DND-41 (cell line): ENCODE measurements at regions not wholly inside any gene's neighbourhood (a gene's known extent, or its start where the extent isn't known, plus 50 kb on each side); places are given as distances from the start of the nearest gene placed in this dataset.

Experiments
- ATAC-seq: fragments of 200-7000 bp; cut with Tn5 transposase; 3 replicates; pipeline ENCODE4 v1.9.1; 2021; ENCODE audit warnings: low read depth; ENCODE audit not compliant: insufficient read depth
- DNase-seq: peaks from one replicate; pipeline ENCODE4 v3.0.0-alpha.2; 2020
- H2AFZ ChIP-seq: 2 replicates; pipeline ENCODE4 v1.6.0; 2012; ENCODE audit warnings: low read depth, low read length
- H3K27ac ChIP-seq: 2 replicates; pipeline ENCODE4 v1.5.1; 2012; ENCODE audit warnings: low read length, inconsistent platforms
- H3K27me3 ChIP-seq: fragments of 200-600 bp; sonication (generic); 2 replicates; pipeline ENCODE4 v1.6.0; 2012; ENCODE audit warnings: low read length, mild to moderate bottlenecking, inconsistent platforms; ENCODE audit not compliant: insufficient read depth, poor library complexity
- H3K36me3 ChIP-seq: 2 replicates; pipeline ENCODE4 v1.5.1; 2012; ENCODE audit warnings: low read length, inconsistent platforms; ENCODE audit not compliant: insufficient read depth
- H3K4me1 ChIP-seq: 2 replicates; pipeline ENCODE4 v1.5.1; 2012; ENCODE audit warnings: mild to moderate bottlenecking, low read length; ENCODE audit not compliant: insufficient read depth
- H3K4me2 ChIP-seq: 2 replicates; pipeline ENCODE4 v1.6.0; 2012; ENCODE audit warnings: mild to moderate bottlenecking, moderate library complexity, low read length, inconsistent platforms; ENCODE audit not compliant: insufficient read depth
- H3K4me3 ChIP-seq, 2 experiments: fragments of 200-600 bp in 1 of 2; shearing (Covaris generic) in 1 of 2; 2 replicates each; pipeline ENCODE4 v1.5.1; 2012 to 2016; ENCODE audit warnings: inconsistent platforms in 2 of 2, low read length in 2 of 2, mild to moderate bottlenecking in 2 of 2, low read depth in 1 of 2, moderate library complexity in 1 of 2
- H3K79me2 ChIP-seq: 2 replicates; pipeline ENCODE4 v1.6.0; 2012; ENCODE audit warnings: low read length, inconsistent platforms; ENCODE audit not compliant: insufficient read depth
- H3K9ac ChIP-seq: 2 replicates; pipeline ENCODE4 v1.6.0; 2012; ENCODE audit warnings: low read depth, mild to moderate bottlenecking, inconsistent platforms, low read length, moderate library complexity
- H3K9me3 ChIP-seq: 2 replicates; pipeline ENCODE4 v1.5.1; 2012; ENCODE audit warnings: low read length, moderate library complexity, mild to moderate bottlenecking, inconsistent platforms; ENCODE audit not compliant: insufficient read depth, severe bottlenecking
- H4K20me1 ChIP-seq: 2 replicates; pipeline ENCODE4 v1.6.0; 2012; ENCODE audit warnings: low read length; ENCODE audit not compliant: insufficient read depth
- EZH2 ChIP-seq: IDR thresholded peaks from 3 replicates; pipeline ENCODE4 v1.6.1; 2012; ENCODE audit warnings: borderline replicate concordance, low read depth, mild to moderate bottlenecking, moderate library complexity, low read length, inconsistent platforms; ENCODE audit not compliant: severe bottlenecking
- TF ChIP-seq, protein P1 (sequence below): IDR thresholded peaks from 2 replicates; pipeline ENCODE4 v1.5.1; 2012; ENCODE audit warnings: borderline replicate concordance, low read length, moderate library complexity, mild to moderate bottlenecking; ENCODE audit not compliant: poor library complexity, severe bottlenecking; ENCODE audit errors: extremely low read depth

DNA sequence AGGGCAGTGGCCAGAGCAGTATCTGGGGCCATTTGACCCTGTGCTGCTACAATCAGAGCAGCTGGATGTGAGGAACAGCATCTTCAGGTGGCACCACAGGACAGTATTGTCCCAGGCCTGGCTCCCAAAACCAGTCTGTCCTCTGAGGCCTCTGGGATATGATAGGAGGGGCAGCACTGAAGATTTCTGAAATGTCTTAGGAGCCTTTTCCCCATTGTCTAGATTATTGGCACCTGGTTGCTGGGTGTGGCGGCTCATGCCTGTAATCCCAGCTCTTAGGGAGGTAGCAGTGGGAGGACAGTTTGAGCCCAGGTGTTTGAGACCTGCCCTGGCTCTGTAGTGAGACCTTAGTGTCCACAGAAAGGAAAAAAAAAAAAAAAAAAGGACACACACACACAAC is 137.6 kb upstream of the FOXN2 start:
- Histone ChIP-seq H4K20me1 (no peaks in the 10 kb centered on the region), H3K9me3 (no peaks in the 10 kb centered on the region), H3K27me3 (no peaks in the 10 kb centered on the region), H2AFZ (no peak overlapping the region), H3K9ac (no peak overlapping the region), H3K36me3 (no peaks in the 10 kb centered on the region), H3K79me2 (no peaks in the 10 kb centered on the region), H3K4me2 (no peak overlapping the region), H3K4me3 (no peak overlapping the region), H3K4me1 (no peaks in the 10 kb centered on the region), H3K27ac (no peak overlapping the region)
- no peak for TF ChIP-seq EZH2
- TF ChIP-seq, protein P1, sequence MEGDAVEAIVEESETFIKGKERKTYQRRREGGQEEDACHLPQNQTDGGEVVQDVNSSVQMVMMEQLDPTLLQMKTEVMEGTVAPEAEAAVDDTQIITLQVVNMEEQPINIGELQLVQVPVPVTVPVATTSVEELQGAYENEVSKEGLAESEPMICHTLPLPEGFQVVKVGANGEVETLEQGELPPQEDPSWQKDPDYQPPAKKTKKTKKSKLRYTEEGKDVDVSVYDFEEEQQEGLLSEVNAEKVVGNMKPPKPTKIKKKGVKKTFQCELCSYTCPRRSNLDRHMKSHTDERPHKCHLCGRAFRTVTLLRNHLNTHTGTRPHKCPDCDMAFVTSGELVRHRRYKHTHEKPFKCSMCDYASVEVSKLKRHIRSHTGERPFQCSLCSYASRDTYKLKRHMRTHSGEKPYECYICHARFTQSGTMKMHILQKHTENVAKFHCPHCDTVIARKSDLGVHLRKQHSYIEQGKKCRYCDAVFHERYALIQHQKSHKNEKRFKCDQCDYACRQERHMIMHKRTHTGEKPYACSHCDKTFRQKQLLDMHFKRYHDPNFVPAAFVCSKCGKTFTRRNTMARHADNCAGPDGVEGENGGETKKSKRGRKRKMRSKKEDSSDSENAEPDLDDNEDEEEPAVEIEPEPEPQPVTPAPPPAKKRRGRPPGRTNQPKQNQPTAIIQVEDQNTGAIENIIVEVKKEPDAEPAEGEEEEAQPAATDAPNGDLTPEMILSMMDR = no peak
- DNase-seq (no peak), ATAC-seq (no peak)

DNA sequence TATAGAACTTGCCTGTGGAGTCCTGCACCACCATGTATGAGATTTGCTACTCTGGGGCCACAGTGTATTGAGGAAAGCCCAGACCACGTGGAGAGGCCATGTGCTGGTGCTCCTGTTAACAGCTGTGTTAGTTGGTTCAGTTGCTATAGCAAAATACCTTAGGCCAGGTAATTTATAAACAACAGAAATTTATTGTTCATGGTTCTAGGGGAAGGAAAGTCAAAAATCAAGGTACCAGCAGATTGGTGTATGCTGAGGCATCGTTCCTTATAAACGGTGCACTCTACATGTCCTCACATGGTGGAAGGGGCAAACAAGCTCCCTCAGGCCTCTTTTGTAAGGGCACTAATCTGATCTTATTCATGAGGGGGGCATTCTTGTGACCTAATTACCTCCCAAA is 135.9 kb upstream of the FOXN2 start:
- H3K79me2 ChIP-seq = no peaks in the 10 kb centered on the region
- H3K36me3 ChIP-seq = no peaks in the 10 kb centered on the region

DNA sequence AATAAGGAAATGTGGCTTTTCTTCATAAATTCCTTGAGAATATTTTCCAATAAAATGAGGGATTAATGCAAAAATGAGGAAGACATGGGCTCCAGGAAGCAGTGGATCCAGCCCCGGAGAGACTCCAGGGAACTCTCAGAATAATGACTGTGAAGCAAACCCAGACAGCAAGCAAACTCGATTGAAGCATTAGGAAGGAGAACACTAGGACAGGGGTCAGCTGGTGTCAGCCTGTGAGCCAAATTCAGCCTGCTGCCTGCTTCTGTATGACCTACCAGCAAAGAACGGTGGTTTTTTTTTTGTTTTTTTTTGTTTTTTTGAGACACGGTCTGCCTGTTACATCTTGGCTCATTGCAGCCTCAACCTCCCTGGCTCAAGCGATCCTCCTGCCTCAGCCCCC is 133.9 kb upstream of the FOXN2 start:
- H3K4me2 ChIP-seq = no peak overlapping the region
- no peak for DNase-seq
- H3K4me1 ChIP-seq = no peaks in the 10 kb centered on the region
- H3K27ac ChIP-seq = no peak overlapping the region
- no peaks in the 10 kb centered on the region for H3K9me3 ChIP-seq
- no peak for ATAC-seq
- H2AFZ ChIP-seq = no peak overlapping the region
- no peaks in the 10 kb centered on the region for H4K20me1 ChIP-seq
- no peak overlapping the region for H3K9ac ChIP-seq
- TF ChIP-seq, protein P1 = no peak
- TF ChIP-seq EZH2 = no peak
- H3K4me3 ChIP-seq = no peak overlapping the region
- H3K79me2 ChIP-seq = no peaks in the 10 kb centered on the region
- no peaks in the 10 kb centered on the region for H3K36me3 ChIP-seq
- H3K27me3 ChIP-seq = no peaks in the 10 kb centered on the region

More for the DNA sequence above, 135.9 kb upstream of the FOXN2 start:
- Histone ChIP-seq H3K9me3 (no peaks in the 10 kb centered on the region), H2AFZ (no peak overlapping the region), H3K4me1 (no peaks in the 10 kb centered on the region), H4K20me1 (no peaks in the 10 kb centered on the region), H3K27me3 (no peaks in the 10 kb centered on the region), H3K9ac (no peak overlapping the region), H3K4me3 (no peak overlapping the region), H3K4me2 (no peak overlapping the region), H3K27ac (no peak overlapping the region)
- TF ChIP-seq, protein P1 = no peak
- no peak for TF ChIP-seq EZH2
- ATAC-seq (no peak), DNase-seq (no peak)

DNA sequence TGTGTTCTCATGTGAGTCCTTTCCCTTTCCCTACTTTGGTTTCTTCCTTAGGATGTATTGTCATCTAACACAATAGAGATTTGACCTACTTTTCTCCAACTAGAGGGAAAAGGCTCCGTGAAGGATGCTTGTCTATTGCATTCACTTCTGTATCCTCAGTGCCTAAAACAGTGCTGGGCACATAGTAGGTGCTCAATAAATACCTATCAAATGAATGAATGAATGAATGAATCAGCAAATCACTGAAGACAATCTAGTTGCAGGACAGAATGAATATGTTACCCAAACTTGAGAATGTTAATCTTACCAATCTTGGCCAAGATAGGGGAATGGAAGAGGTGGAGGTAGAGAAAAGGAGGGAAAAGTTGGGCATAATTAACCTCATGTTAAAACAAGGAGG is 131.2 kb upstream of the FOXN2 start:
- ATAC-seq = no peak
- no peak overlapping the region for H3K4me3 ChIP-seq
- no peaks in the 10 kb centered on the region for H4K20me1 ChIP-seq

More for the DNA sequence above, 131.2 kb upstream of the FOXN2 start:
- Histone ChIP-seq H3K27ac (no peak overlapping the region), H2AFZ (no peak overlapping the region), H3K36me3 (no peaks in the 10 kb centered on the region), H3K9ac (no peak overlapping the region), H3K4me2 (no peak overlapping the region), H3K79me2 (no peaks in the 10 kb centered on the region), H3K27me3 (no peaks in the 10 kb centered on the region), H3K4me1 (no peaks in the 10 kb centered on the region), H3K9me3 (no peaks in the 10 kb centered on the region)
- DNase-seq = no peak
- TF ChIP-seq EZH2 = no peak
- TF ChIP-seq, protein P1 = no peak
